Natural killer cell treated with Interleukin-12 subunit alpha and Interleukin-12 subunit beta and Interleukin-15 and Interleukin-18, amount 100 ng/mL, for 72 hours (primary cell): ENCODE measurements at regions not wholly inside any gene's neighbourhood (a gene's known extent, or its start where the extent isn't known, plus 50 kb on each side); places are given as distances from the start of the nearest gene placed in this dataset.
"Not testable (repeated sequence)": the region's sequence is repeated elsewhere in the genome, so short reads cannot be mapped to it uniquely, and the experiment has no call there.

Source experiments
- ATAC-seq, 2 donors: fragments of 150-1000 bp; cut with Tn5 transposase in 1 of 2; sonication (Bioruptor Pico), chemical (Tn5 transposase) in 1 of 2; 2 replicates each; pipeline ENCODE4 v1.10.0; 2021
- DNase-seq: peaks from one replicate; pipeline ENCODE4 v3.0.0; 2022; ENCODE audit warnings: low spot score
- H3K27ac Mint-ChIP-seq, 2 donors: 1 replicate in 1 of 2; 2 replicates in 1 of 2; pipeline ENCODE4 v1.8.0; 2022; ENCODE audit warnings: mixed read lengths in 2 of 2, mild to moderate bottlenecking in 1 of 2, moderate library complexity in 1 of 2
- H3K27me3 Mint-ChIP-seq, 2 donors: 1 replicate in 1 of 2; 2 replicates in 1 of 2; pipeline ENCODE4 v1.8.0; 2022; ENCODE audit warnings: mixed read lengths in 2 of 2
- H3K36me3 Mint-ChIP-seq: one replicate; pipeline ENCODE4 v1.8.0; 2022; ENCODE audit warnings: mixed read lengths
- H3K4me1 Mint-ChIP-seq, 2 donors: 1 replicate in 1 of 2; 2 replicates in 1 of 2; pipeline ENCODE4 v1.8.0; 2022; ENCODE audit warnings: low read depth in 2 of 2, mixed read lengths in 2 of 2, mild to moderate bottlenecking in 1 of 2
- H3K4me3 Mint-ChIP-seq: one replicate; pipeline ENCODE4 v1.8.0; 2022; ENCODE audit warnings: mixed read lengths
- H3K9me3 Mint-ChIP-seq: 2 replicates; pipeline ENCODE4 v1.8.0; 2022; ENCODE audit warnings: mixed read lengths

GRCh38 chr12:9469956-9470355 lies 137.8 kb downstream of the KLRB1 start:
- H3K36me3 Mint-ChIP-seq, DNase-seq, H3K9me3 Mint-ChIP-seq, H3K27me3 Mint-ChIP-seq: not testable (repeated sequence)
- Mint-ChIP-seq H3K4me3 (peak overlapping the region; percentile 77), H3K27ac (peak overlapping the region; percentile 77 to 97), H3K4me1 (peaks cover 18 to 31% of the 10 kb centered on the region in 2 donors)
- peak; percentile 25 to 55 for ATAC-seq

- not testable (repeated sequence) for H3K4me3 Mint-ChIP-seq, ATAC-seq, DNase-seq, H3K27me3 Mint-ChIP-seq, H3K9me3 Mint-ChIP-seq, H3K36me3 Mint-ChIP-seq
- peaks cover 18 to 30% of the 10 kb centered on the region in 2 donors for H3K4me1 Mint-ChIP-seq
- H3K27ac Mint-ChIP-seq = peak overlapping the region; percentile 77 to 97
Measured at GRCh38 chr12:9469463-9469862, 138.3 kb downstream of the KLRB1 start.

- DNase-seq, ATAC-seq: not testable (repeated sequence)
Measured at GRCh38 chr12:9468998-9469397, 138.7 kb downstream of the KLRB1 start.

GRCh38 chr12:9468144-9468543 lies 139.6 kb downstream of the KLRB1 start:
- not testable (repeated sequence) for ATAC-seq, H3K36me3 Mint-ChIP-seq, H3K9me3 Mint-ChIP-seq, H3K27me3 Mint-ChIP-seq, DNase-seq, H3K4me3 Mint-ChIP-seq
- H3K4me1 Mint-ChIP-seq = peaks cover 14 to 24% of the 10 kb centered on the region in 2 donors
- peak overlapping the region in 1 of 2 donors; percentile 26 for H3K27ac Mint-ChIP-seq

More at GRCh38 chr12:9468998-9469397, 138.7 kb downstream of the KLRB1 start:
- H3K27me3 Mint-ChIP-seq, H3K36me3 Mint-ChIP-seq, H3K4me3 Mint-ChIP-seq, H3K9me3 Mint-ChIP-seq: not testable (repeated sequence)
- Mint-ChIP-seq H3K4me1 (peaks cover 14 to 26% of the 10 kb centered on the region in 2 donors), H3K27ac (peak overlapping the region; percentile 26 to 97)

- Mint-ChIP-seq H3K4me3 (no peak overlapping the region), H3K36me3 (no peaks in the 10 kb centered on the region), H3K27me3 (no peaks in the 10 kb centered on the region), H3K27ac (no peak overlapping the region), H3K9me3 (no peaks in the 10 kb centered on the region), H3K4me1 (peaks cover 3 to 12% of the 10 kb centered on the region in 2 donors)
- no peak for ATAC-seq
- DNase-seq = no peak
Measured at GRCh38 chr12:9464408-9464807, 143.3 kb downstream of the KLRB1 start.

GRCh38 chr12:9455516-9455915 lies 152.2 kb downstream of the KLRB1 start:
- not testable (repeated sequence) for H3K27ac Mint-ChIP-seq, H3K36me3 Mint-ChIP-seq, H3K9me3 Mint-ChIP-seq, H3K4me3 Mint-ChIP-seq, DNase-seq, H3K27me3 Mint-ChIP-seq, H3K4me1 Mint-ChIP-seq
- peak in 1 of 2 donors; percentile 52 for ATAC-seq

- not testable (repeated sequence) for DNase-seq, H3K9me3 Mint-ChIP-seq, H3K27me3 Mint-ChIP-seq, H3K4me1 Mint-ChIP-seq, ATAC-seq, H3K36me3 Mint-ChIP-seq, H3K4me3 Mint-ChIP-seq, H3K27ac Mint-ChIP-seq
Measured at GRCh38 chr12:9454021-9454420, 153.7 kb downstream of the KLRB1 start.

- ATAC-seq, H3K27ac Mint-ChIP-seq, DNase-seq, H3K4me3 Mint-ChIP-seq, H3K27me3 Mint-ChIP-seq, H3K36me3 Mint-ChIP-seq, H3K9me3 Mint-ChIP-seq: not testable (repeated sequence)
- peaks cover 18 to 27% of the 10 kb centered on the region in 2 donors for H3K4me1 Mint-ChIP-seq
Measured at GRCh38 chr12:9450127-9450567, 157.6 kb downstream of the KLRB1 start.

GRCh38 chr12:9449657-9450126 lies 158.0 kb downstream of the KLRB1 start:
- DNase-seq, ATAC-seq, H3K27me3 Mint-ChIP-seq, H3K9me3 Mint-ChIP-seq, H3K36me3 Mint-ChIP-seq: not testable (repeated sequence)
- Mint-ChIP-seq H3K27ac (peak overlapping the region; percentile 95 to 100), H3K4me3 (peak overlapping the region; percentile 99), H3K4me1 (peaks cover 18 to 27% of the 10 kb centered on the region in 2 donors)

- peaks cover 18 to 27% of the 10 kb centered on the region in 2 donors for H3K4me1 Mint-ChIP-seq
- no peak for DNase-seq
- no peaks in the 10 kb centered on the region for H3K27me3 Mint-ChIP-seq
- H3K9me3 Mint-ChIP-seq = no peaks in the 10 kb centered on the region
- ATAC-seq = no peak
- peak overlapping the region; percentile 95 to 100 for H3K27ac Mint-ChIP-seq
- H3K4me3 Mint-ChIP-seq = peak overlapping the region; percentile 99
- H3K36me3 Mint-ChIP-seq = no peaks in the 10 kb centered on the region
Measured at GRCh38 chr12:9449181-9449580, 158.5 kb downstream of the KLRB1 start.

GRCh38 chr12:9448648-9449047 lies 159.1 kb downstream of the KLRB1 start:
- peaks cover 18 to 27% of the 10 kb centered on the region in 2 donors for H3K4me1 Mint-ChIP-seq
- ATAC-seq, H3K27me3 Mint-ChIP-seq, H3K36me3 Mint-ChIP-seq, H3K9me3 Mint-ChIP-seq, DNase-seq: not testable (repeated sequence)
- H3K4me3 Mint-ChIP-seq = peak overlapping the region; percentile 99
- H3K27ac Mint-ChIP-seq = peak overlapping the region; percentile 95 to 100

GRCh38 chr12:9447791-9448614 lies 159.7 kb downstream of the KLRB1 start:
- ATAC-seq = peak; percentile 91 to 92
- DNase-seq = peak; percentile 94
- H3K9me3 Mint-ChIP-seq, H3K27me3 Mint-ChIP-seq, H3K36me3 Mint-ChIP-seq: not testable (repeated sequence)
- H3K27ac Mint-ChIP-seq = peak overlapping the region; percentile 95 to 100
- H3K4me3 Mint-ChIP-seq = peak overlapping the region; percentile 99
- H3K4me1 Mint-ChIP-seq = peaks cover 18 to 27% of the 10 kb centered on the region in 2 donors

GRCh38 chr12:9446883-9447761 lies 160.6 kb downstream of the KLRB1 start:
- not testable (repeated sequence) for DNase-seq, H3K9me3 Mint-ChIP-seq, H3K36me3 Mint-ChIP-seq, H3K27me3 Mint-ChIP-seq
- ATAC-seq = peak; percentile 40 to 61
- peaks cover 18 to 27% of the 10 kb centered on the region in 2 donors for H3K4me1 Mint-ChIP-seq
- H3K4me3 Mint-ChIP-seq = peak overlapping the region; percentile 99
- peak overlapping the region; percentile 95 to 100 for H3K27ac Mint-ChIP-seq
